GM23338 (cell line): ENCODE measurements at regions not wholly inside any gene's neighbourhood (a gene's known extent, or its start where the extent isn't known, plus 50 kb on each side); places are given as distances from the start of the nearest gene placed in this dataset.

Experiments
- ATAC-seq: fragments of 200-7000 bp; cut with Tn5 transposase; 3 replicates; pipeline ENCODE4 v1.9.1; 2020
- DNase-seq: peaks from one replicate; pipeline ENCODE4 v3.0.0-alpha.2; 2015; ENCODE audit warnings: low spot score
- H2AFZ ChIP-seq: fragments of 200-600 bp; sonication (generic); 2 replicates; pipeline ENCODE4 v1.8.0; 2016; ENCODE audit warnings: antibody characterized with exemption, mild to moderate bottlenecking, moderate library complexity
- H3F3A ChIP-seq: fragments of 200-600 bp; sonication (generic); replicated peaks from 2 replicates; pipeline ENCODE4 v1.8.0; 2017; ENCODE audit warnings: antibody characterized with exemption, mixed run types, low read depth
- H3K27ac ChIP-seq: fragments of 200-600 bp; sonication (generic); 2 replicates; pipeline ENCODE4 v1.6.1; 2016; ENCODE audit warnings: low read depth
- H3K27me3 ChIP-seq: fragments of 200-600 bp; sonication (generic); 2 replicates; pipeline ENCODE4 v1.8.0; 2016; ENCODE audit warnings: mild to moderate bottlenecking, mixed run types, moderate library complexity; ENCODE audit not compliant: insufficient read depth
- H3K36me3 ChIP-seq: fragments of 200-600 bp; sonication (generic); 2 replicates; pipeline ENCODE4 v1.8.0; 2016; ENCODE audit warnings: mild to moderate bottlenecking; ENCODE audit not compliant: insufficient read depth
- H3K4me1 ChIP-seq: fragments of 200-600 bp; sonication (generic); 2 replicates; pipeline ENCODE4 v1.8.0; 2016; ENCODE audit warnings: mild to moderate bottlenecking, moderate library complexity; ENCODE audit not compliant: insufficient read depth
- H3K4me2 ChIP-seq: fragments of 200-600 bp; sonication (generic); 2 replicates; pipeline ENCODE4 v1.7.1; 2017; ENCODE audit warnings: mixed run types
- H3K4me3 ChIP-seq: fragments of 200-600 bp; sonication (generic); 2 replicates; pipeline ENCODE4 v1.6.1; 2016; ENCODE audit warnings: mixed run types
- H3K79me2 ChIP-seq: fragments of 200-600 bp; sonication (generic); replicated peaks from 2 replicates; pipeline ENCODE4 v1.8.0; 2017; ENCODE audit warnings: mild to moderate bottlenecking; ENCODE audit not compliant: insufficient read depth
- H3K9me2 ChIP-seq: fragments of 200-600 bp; sonication (generic); 2 replicates; pipeline ENCODE4 v1.8.0; 2017; ENCODE audit not compliant: insufficient read depth
- H4K20me1 ChIP-seq: fragments of 200-600 bp; sonication (generic); replicated peaks from 2 replicates; pipeline ENCODE4 v1.8.0; 2017; ENCODE audit warnings: mild to moderate bottlenecking; ENCODE audit not compliant: insufficient read depth
- H3K27ac Mint-ChIP-seq: 2 replicates; pipeline ENCODE4 v1.8.0; 2020; ENCODE audit warnings: inconsistent platforms, mild to moderate bottlenecking, moderate library complexity, mixed read lengths
- H3K27me3 Mint-ChIP-seq: 3 replicates; pipeline ENCODE4 v1.8.0; 2022; ENCODE audit warnings: low read depth, mild to moderate bottlenecking, moderate library complexity, mixed read lengths, inconsistent platforms; ENCODE audit not compliant: insufficient read depth, poor library complexity
- H3K36me3 Mint-ChIP-seq: 3 replicates; pipeline ENCODE4 v1.8.0; 2021; ENCODE audit warnings: low read depth, mild to moderate bottlenecking, inconsistent platforms, moderate library complexity, mixed read lengths
- H3K4me1 Mint-ChIP-seq: 3 replicates; pipeline ENCODE4 v1.8.0; 2020; ENCODE audit warnings: mild to moderate bottlenecking, inconsistent platforms, mixed read lengths
- H3K4me3 Mint-ChIP-seq: 3 replicates; pipeline ENCODE4 v1.8.0; 2021; ENCODE audit warnings: moderate library complexity, mild to moderate bottlenecking, inconsistent platforms, mixed read lengths
- H3K9me3 Mint-ChIP-seq: 3 replicates; pipeline ENCODE4 v1.8.0; 2020; ENCODE audit warnings: moderate library complexity, mild to moderate bottlenecking, inconsistent platforms, mixed read lengths
- CREB1 ChIP-seq: fragments of 250-450 bp; sonication (Bioruptor Pico); IDR thresholded peaks from 2 replicates; pipeline ENCODE4 v1.5.0; 2020; ENCODE audit warnings: low read depth, mild to moderate bottlenecking, moderate library complexity
- CTCF ChIP-seq, 2 experiments: fragments of 200-600 bp in 1 of 2; sonication (generic) in 1 of 2; conservative IDR thresholded peaks; 2 replicates each; pipeline versions ENCODE4 v1.5.1 to v1.6.1; 2016 to 2017; ENCODE audit warnings: antibody characterized with exemption in 2 of 2, low read depth in 2 of 2, mild to moderate bottlenecking in 2 of 2, moderate library complexity in 1 of 2
- EZH2phosphoT487 ChIP-seq: fragments of 200-600 bp; sonication (generic); IDR thresholded peaks from one replicate; pipeline ENCODE4 v1.8.1; 2018; ENCODE audit warnings: antibody characterized with exemption; ENCODE audit not compliant: unreplicated experiment
- JUNB ChIP-seq: IDR thresholded peaks from one replicate; pipeline ENCODE4 v1.6.1; 2016; ENCODE audit warnings: antibody characterized with exemption; ENCODE audit not compliant: unreplicated experiment
- NANOG ChIP-seq: IDR thresholded peaks from 2 replicates; pipeline ENCODE4 v1.6.1; 2016; ENCODE audit warnings: antibody characterized with exemption, borderline replicate concordance
- POLR2AphosphoS5 ChIP-seq: IDR thresholded peaks from 2 replicates; pipeline ENCODE4 v1.6.1; 2016; ENCODE audit warnings: antibody characterized with exemption, low read depth
- REST ChIP-seq: IDR thresholded peaks from one replicate; pipeline ENCODE4 v1.6.1; 2018; ENCODE audit warnings: antibody characterized with exemption; ENCODE audit not compliant: unreplicated experiment
- ZNF114 ChIP-seq: fragments of 250-450 bp; sonication (Bioruptor Pico); IDR thresholded peaks from 2 replicates; pipeline ENCODE4 v1.5.0; 2020; ENCODE audit warnings: mild to moderate bottlenecking, moderate library complexity
- ZNF331 ChIP-seq: fragments of 250-450 bp; sonication (Bioruptor Pico); IDR thresholded peaks from 2 replicates; pipeline ENCODE4 v1.5.0; 2020; ENCODE audit warnings: low read depth, mild to moderate bottlenecking, moderate library complexity
- TF ChIP-seq, protein P1 (sequence below): fragments of 250-450 bp; sonication (Bioruptor Pico); IDR thresholded peaks from 2 replicates; pipeline ENCODE4 v1.5.0; 2020; ENCODE audit warnings: mild to moderate bottlenecking, moderate library complexity

GRCh38 chr3:81307221-81307620 lies 454.2 kb downstream of the GBE1 start:
- H3K4me2 ChIP-seq: no peak overlapping the region
- no peaks in the 10 kb centered on the region for H3K27me3 ChIP-seq
- H3K4me1 ChIP-seq: no peaks in the 10 kb centered on the region
- H4K20me1 ChIP-seq: no peaks in the 10 kb centered on the region
- H2AFZ ChIP-seq: no peak overlapping the region
- H3K4me3 ChIP-seq: no peak overlapping the region
- DNase-seq: no peak
- H3K27ac ChIP-seq: no peak overlapping the region
- Mint-ChIP-seq H3K4me3 (no peak overlapping the region), H3K9me3 (no peaks in the 10 kb centered on the region), H3K36me3 (no peaks in the 10 kb centered on the region), H3K27ac (no peak overlapping the region), H3K4me1 (no peaks in the 10 kb centered on the region), H3K27me3 (no peaks in the 10 kb centered on the region)
- H3K79me2 ChIP-seq: no peaks in the 10 kb centered on the region
- no peaks in the 10 kb centered on the region for H3F3A ChIP-seq
- ATAC-seq: no peak
- H3K9me2 ChIP-seq: no peaks in the 10 kb centered on the region
- no peaks in the 10 kb centered on the region for H3K36me3 ChIP-seq
- TF ChIP-seq JUNB: no peak
- TF ChIP-seq ZNF331 (CRISPR knock-in tag): no peak
- TF ChIP-seq CTCF (conservative IDR thresholded peaks at IDR 0.05; ENCODE audit: low read depth in 2 of 2): no peak
- TF ChIP-seq CREB1 (CRISPR knock-in tag): no peak
- TF ChIP-seq, protein P1, sequence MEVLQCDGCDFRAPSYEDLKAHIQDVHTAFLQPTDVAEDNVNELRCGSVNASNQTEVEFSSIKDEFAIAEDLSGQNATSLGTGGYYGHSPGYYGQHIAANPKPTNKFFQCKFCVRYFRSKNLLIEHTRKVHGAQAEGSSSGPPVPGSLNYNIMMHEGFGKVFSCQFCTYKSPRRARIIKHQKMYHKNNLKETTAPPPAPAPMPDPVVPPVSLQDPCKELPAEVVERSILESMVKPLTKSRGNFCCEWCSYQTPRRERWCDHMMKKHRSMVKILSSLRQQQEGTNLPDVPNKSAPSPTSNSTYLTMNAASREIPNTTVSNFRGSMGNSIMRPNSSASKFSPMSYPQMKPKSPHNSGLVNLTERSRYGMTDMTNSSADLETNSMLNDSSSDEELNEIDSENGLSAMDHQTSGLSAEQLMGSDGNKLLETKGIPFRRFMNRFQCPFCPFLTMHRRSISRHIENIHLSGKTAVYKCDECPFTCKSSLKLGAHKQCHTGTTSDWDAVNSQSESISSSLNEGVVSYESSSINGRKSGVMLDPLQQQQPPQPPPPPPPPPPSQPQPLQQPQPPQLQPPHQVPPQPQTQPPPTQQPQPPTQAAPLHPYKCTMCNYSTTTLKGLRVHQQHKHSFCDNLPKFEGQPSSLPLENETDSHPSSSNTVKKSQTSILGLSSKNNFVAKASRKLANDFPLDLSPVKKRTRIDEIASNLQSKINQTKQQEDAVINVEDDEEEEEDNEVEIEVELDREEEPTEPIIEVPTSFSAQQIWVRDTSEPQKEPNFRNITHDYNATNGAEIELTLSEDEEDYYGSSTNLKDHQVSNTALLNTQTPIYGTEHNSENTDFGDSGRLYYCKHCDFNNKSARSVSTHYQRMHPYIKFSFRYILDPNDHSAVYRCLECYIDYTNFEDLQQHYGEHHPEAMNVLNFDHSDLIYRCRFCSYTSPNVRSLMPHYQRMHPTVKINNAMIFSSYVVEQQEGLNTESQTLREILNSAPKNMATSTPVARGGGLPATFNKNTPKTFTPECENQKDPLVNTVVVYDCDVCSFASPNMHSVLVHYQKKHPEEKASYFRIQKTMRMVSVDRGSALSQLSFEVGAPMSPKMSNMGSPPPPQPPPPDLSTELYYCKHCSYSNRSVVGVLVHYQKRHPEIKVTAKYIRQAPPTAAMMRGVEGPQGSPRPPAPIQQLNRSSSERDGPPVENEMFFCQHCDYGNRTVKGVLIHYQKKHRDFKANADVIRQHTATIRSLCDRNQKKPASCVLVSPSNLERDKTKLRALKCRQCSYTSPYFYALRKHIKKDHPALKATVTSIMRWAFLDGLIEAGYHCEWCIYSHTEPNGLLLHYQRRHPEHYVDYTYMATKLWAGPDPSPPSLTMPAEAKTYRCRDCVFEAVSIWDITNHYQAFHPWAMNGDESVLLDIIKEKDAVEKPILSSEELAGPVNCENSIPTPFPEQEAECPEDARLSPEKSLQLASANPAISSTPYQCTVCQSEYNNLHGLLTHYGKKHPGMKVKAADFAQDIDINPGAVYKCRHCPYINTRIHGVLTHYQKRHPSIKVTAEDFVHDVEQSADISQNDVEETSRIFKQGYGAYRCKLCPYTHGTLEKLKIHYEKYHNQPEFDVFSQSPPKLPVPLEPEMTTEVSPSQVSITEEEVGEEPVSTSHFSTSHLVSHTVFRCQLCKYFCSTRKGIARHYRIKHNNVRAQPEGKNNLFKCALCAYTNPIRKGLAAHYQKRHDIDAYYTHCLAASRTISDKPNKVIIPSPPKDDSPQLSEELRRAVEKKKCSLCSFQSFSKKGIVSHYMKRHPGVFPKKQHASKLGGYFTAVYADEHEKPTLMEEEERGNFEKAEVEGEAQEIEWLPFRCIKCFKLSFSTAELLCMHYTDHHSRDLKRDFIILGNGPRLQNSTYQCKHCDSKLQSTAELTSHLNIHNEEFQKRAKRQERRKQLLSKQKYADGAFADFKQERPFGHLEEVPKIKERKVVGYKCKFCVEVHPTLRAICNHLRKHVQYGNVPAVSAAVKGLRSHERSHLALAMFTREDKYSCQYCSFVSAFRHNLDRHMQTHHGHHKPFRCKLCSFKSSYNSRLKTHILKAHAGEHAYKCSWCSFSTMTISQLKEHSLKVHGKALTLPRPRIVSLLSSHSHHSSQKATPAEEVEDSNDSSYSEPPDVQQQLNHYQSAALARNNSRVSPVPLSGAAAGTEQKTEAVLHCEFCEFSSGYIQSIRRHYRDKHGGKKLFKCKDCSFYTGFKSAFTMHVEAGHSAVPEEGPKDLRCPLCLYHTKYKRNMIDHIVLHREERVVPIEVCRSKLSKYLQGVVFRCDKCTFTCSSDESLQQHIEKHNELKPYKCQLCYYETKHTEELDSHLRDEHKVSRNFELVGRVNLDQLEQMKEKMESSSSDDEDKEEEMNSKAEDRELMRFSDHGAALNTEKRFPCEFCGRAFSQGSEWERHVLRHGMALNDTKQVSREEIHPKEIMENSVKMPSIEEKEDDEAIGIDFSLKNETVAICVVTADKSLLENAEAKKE (CRISPR knock-in tag): no peak
- TF ChIP-seq ZNF114 (CRISPR knock-in tag): no peak
- TF ChIP-seq NANOG: no peak
- no peak for TF ChIP-seq EZH2phosphoT487
- TF ChIP-seq REST: no peak
- no peak for TF ChIP-seq POLR2AphosphoS5
